ENCODE measurements at regions not wholly inside any gene's neighbourhood (a gene's known extent, or its start where the extent isn't known, plus 50 kb on each side); places are given as distances from the start of the nearest gene placed in this dataset.
"Not testable (repeated sequence)": the region's sequence is repeated elsewhere in the genome, so short reads cannot be mapped to it uniquely, and the experiment has no call there.

DNA sequence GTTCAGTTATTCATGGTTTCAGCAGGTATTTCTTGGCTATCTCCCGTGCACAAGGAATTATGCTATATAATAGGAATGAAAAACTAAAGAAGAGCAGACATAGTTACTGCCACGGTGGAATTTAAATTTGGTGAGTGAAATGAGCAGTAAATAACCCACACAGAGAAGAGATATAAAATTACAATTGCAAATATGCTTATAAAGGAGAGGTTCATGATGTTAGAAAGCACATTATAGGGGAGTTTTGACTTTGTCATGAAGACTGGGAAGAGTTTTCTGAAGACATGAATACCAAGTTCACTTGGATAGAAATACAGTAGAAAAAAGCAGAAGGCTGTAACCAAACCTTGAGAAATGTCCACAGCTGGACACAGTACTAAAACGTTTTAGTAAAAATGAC, 712.0 kb upstream of the AADAT start:
- DNase-seq (ENCODE audit: low spot score): no peak

DNA sequence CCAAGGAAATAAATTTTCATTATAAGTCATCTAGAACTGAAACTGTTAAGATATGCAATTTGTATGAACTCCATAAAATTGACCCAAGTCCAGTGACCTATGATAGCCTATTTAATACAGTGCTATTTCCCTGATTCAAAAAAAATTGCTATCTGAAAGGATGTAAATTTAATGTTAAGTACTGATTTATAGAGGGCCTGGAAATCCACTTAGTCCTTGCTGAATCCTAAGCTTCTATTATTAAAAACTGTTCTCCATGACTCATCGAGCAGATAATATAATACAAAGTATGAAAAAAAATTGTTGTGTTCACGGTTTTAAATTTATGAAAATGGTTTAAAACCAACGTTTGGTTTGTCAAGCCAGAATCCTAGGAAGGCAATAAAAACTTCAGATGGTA, 704.8 kb upstream of the AADAT start:
- no peak for DNase-seq (ENCODE audit: low spot score)

DNA sequence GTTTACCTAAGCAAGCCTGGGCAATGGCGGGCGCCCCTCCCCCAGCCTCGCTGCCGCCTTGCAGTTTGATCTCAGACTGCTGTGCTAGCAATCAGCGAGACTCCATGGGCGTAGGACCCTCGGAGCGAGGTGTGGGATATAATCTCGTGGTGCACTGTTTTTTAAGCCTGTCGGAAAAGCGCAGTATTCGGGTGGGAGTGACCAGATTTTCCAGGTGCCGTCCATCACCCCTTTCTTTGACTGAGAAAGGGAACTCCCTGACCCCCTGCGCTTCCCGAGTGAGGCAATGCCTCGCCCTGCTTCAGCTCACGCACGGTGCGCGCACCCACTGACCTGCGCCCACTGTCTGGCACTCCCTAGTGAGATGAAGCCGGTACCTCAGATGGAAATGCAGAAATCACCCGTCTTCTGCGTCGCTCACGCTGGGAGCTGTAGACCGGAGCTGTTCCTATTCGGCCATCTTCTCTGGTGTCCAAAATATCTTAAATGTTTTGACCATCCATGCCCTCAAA, 698.8 kb upstream of the AADAT start:
- not testable (repeated sequence) for DNase-seq (ENCODE audit: low spot score)

DNA sequence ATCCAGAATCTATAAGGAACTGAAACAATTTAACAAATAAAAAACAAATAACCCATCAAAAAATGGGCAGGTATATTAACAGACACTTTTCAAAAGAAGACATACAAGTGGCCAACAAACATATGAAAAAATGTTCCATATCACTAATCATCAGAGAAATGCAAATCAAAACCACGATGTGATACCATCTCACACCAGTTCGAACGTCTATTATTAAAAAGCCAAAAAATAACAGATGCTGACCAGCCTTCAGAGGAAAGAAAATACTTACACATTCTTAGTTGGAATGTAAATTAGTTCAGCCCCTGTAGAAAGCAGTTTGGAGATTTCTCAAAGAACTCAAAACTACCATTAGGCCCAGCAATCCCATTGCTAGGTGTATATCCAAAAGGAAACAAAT, 687.9 kb upstream of the AADAT start:
- no peak for DNase-seq (ENCODE audit: low spot score)

DNA sequence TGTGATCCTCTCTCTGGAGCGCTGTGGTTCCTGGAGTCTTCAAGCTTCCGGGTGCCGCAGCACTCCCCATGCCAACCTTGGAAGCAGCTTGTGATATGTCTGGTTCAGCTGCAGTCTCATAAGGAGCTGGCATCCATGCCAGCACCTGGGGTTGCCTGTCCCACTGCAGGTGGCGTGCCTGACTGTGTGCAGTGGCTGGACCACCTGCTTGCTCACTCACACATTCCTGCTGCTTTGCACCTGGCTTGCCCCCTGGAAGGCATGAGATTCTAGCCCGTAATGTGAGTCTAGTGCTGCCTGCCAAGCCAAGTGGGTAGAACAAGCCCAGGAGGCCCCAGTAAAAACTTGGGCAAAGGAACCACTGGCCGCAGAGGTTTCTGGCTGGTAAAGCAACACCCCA, 687.2 kb upstream of the AADAT start:
- DNase-seq (ENCODE audit: low spot score): no peak

DNA sequence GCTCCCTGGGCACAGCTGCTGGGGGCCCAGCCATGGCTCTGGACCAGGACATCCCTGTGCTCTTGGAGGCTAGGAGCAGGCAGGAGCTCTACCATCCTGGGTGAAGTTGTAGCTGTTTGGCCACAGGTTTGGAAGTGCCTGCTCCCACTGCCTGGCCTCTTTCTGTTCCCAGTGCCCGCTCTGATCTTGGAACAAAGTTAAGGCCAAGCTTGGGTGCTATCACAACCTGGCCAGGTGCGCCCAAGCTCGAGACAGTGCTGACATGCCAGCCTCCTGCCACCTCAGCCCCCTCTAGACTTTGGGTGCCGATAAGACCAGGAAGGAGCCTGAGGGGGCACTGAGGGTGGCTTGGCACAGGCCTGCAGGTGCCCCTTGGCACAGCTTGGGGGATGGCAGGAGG, 686.1 kb upstream of the AADAT start:
- no peak for DNase-seq (ENCODE audit: low spot score)

DNA sequence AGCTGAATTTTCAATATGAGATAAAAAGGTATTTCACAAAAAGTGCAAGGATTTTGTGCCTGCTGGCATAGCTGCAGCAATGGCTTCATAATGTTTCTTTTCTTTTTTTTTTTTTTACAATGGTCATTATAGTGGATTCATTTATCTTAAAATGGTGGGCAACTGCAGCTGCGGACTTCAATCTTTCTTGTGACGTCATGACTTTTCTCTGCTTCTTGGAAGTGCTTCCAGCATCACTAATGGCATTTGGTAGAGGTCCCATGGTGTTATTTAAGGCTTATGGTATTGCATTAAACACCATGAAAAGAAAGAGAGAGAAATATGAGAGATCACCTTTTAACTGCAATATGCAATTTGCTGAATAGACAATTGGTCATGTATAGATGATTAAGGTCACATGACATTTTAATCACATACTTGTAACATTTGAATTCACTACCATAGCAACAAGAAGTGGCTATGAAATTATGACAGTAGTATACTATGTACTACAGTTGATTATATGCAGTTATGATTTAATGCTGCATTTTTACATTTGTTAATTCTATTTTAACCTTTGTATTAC, 684.0 kb upstream of the AADAT start:
- DNase-seq (ENCODE audit: low spot score): no peak

DNA sequence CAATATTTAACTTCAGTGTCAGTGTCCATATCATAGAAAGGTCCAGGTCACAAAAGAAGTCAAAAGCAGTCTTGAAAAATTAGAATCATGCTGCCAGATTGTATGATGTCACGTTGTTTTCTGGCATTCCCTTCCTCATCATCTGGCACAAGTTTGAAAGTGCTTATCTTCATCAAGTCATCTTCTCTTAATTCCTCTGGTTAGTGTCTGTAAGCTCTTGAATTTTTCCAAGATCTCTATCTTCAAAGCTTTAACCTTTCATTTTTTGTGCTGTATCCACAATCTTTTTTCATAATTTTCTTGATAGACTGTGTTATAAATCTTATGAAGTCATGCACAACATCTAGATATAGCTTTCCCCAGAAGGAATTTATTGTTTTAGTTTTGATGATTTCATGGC, 682.7 kb upstream of the AADAT start:
- DNase-seq (ENCODE audit: low spot score): no peak

DNA sequence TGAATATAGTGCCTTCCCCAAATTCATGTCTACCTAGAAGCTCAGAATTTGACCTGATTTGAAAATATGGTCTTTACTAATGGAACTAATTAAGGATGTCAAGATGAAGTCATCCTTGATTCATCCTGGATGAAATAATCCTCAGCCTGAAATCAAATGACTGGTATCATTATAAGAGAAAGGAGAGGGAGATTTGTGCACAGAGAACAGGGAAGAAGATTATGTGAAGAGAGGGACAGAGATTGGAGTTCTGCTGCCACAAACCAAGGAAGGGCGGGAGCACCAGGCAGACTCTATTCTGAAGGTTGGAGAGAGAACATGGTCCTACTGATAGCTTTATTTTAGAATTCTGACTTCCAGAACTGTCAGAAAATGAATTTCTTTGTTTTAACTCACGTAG, 680.9 kb upstream of the AADAT start:
- DNase-seq (ENCODE audit: low spot score): no peak

DNA sequence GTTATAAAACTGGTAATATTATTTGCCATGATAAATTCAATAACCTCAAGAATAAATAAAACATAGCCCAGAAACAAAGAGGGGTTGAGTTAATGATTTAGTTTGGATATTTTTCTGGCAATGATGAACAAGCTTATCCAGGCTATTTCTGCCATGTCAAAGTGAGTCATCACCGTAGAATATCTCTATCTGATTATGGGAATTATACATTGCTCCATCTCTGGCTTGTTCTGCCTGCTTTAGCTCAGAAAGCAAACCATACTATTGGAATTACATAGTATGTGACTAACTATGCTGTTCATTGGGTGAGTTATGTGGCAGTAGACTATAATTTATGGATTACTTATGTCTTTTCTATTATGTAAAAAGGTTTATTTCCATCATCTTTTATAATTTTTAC, 680.1 kb upstream of the AADAT start:
- DNase-seq (ENCODE audit: low spot score): no peak

DNA sequence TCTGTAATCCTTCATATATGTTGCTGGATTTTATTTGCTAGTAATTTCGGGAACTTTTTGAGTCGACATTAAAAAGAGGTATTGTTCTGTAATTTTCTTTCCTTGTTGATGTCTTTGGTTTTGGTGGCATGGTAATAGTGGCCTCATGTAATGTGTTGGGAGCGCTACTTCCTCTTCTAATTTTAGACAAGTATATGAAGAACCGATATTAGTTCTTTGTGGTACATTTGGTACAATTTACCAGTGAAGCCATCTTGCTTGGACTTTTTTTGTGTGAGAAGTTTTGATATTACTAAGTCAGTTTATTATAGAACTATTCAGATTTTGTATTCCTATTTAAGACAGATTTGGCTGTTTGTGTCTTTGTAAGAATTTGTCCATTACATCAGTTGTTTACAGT, 669.2 kb upstream of the AADAT start:
- no peak for DNase-seq (ENCODE audit: low spot score)

DNA sequence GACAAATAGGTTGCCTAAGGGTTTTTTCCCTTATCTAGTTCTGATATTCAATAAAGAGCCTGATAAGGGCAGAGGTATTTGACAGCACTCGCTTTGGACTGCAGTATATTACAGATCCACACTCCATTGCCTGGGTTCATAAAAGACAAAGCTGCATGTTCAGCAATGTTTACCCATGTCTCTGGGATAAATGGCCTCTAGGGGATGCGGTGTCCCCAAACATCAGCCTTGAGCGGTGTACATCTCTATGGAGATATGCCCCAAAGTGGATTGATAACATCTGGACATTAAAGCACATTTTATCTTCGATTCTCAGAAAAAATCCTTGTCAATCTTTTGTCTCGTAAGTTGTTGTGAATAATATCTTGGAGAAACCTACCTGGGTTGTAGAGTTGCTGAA, 660.8 kb upstream of the AADAT start:
- DNase-seq (ENCODE audit: low spot score): no peak

DNA sequence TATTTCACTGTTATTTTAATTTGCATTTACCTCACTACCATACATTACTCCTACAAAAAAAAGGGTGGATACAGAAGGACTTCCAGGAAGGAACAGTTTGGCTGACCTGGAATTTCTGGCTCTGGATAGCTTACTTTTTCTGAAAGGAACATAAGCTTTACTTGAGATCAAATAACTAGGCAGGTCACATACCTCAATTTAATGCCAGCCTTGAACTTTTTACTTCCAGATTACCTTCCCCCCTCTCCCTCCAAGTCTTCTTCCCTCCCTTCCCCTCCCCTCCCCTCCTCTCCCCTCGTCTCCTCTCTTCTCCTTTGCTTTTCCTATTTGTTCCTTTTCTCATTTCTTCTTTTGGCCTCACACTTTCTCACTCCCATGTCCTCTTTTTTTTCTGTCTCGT, 659.2 kb upstream of the AADAT start:
- DNase-seq (ENCODE audit: low spot score): no peak

DNA sequence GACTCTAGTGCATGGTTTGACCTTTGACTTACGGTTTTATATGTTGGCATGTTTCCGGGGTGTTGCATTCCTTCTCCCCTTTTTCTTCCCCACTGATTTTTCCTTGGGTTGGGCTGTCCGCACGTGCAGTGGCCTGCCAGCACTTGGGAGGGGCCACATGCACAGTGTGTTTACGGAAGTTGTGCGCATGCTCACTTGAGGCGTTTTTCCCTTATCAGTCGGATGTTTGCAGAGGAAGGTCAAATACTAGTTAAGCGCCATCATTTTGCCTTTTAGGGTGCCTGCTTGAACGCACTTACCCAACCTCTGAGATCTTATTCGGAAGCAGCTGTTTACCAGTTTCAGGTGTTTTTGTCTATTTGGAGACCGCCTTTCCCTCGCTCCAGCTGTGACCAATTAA, 653.9 kb upstream of the AADAT start:
- no peak for DNase-seq (ENCODE audit: low spot score)

DNA sequence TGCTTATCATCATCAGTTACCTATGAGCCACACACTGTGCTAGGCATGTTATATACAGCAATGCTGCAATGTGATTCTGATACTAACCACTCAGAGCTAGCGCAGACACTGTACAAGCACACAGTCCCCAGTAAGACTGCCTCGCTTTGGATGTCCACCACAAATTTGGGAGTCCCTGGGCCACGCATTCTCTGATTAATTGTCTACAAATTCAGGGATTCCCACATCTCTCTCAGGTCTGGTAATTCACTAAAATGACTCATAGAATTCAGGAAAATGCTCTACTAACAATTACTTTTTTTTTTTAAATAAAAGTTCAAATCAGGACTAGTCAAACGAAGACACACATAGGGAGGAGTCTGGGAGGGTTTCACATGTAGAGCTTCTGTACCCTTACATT, 652.1 kb upstream of the AADAT start:
- DNase-seq (ENCODE audit: low spot score): no peak

DNA sequence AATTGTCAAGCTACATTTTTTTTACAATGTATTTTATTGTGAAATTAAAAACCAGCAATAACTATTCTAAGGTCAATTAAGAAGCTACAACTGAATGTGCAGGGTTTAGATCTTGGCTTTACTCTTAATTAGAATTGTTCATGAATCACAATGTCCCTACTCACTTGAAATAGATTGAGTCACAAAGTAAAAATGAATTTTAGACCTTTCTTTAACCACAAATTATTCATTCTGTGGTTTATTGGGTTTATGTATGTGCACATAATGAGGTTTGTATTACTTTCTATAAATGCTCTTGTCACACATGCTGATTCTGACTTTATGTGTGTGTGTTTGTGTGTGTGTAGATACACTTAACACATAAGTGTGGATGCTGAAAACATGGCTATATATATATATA, 647.0 kb upstream of the AADAT start:
- no peak for DNase-seq (ENCODE audit: low spot score)

DNA sequence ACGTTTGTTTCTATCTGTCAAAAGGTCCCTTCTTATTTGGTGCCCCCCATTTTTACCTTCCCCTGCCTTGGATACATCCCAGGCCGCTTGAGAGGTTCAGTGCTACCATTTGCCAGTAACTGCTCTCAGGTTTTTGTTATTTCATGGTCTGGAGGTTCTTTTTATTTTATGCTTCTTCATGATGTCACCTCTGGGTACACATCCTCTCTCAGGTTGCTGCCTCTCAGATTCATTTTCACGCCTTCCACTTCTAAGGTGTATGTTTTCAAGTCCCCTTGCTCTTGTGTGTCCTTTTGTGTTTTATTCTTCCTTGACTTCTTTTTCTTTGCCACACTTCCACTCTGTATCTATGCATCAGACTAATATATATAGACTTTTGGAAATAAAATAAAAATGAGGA, 640.1 kb upstream of the AADAT start:
- DNase-seq (ENCODE audit: low spot score): no peak

DNA sequence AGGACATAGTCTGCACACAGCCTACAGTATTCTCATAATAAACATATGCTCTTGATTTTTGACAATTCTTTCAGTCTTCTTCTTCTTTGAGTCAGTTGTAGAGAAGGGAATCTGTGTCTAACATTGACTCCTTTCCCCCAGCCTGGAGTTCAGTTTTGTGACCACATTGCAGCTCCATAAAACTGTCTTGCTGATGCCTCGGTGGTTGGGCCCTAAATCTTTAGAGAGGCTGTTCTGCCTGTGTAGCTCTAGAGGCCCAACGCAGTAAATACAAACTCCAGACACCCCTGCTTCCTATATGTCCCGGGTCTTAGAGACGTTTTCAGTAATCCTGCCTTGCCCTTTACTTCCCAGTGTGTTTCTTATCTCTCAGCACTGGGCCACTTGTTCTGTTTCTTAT, 639.5 kb upstream of the AADAT start:
- no peak for DNase-seq (ENCODE audit: low spot score)

DNA sequence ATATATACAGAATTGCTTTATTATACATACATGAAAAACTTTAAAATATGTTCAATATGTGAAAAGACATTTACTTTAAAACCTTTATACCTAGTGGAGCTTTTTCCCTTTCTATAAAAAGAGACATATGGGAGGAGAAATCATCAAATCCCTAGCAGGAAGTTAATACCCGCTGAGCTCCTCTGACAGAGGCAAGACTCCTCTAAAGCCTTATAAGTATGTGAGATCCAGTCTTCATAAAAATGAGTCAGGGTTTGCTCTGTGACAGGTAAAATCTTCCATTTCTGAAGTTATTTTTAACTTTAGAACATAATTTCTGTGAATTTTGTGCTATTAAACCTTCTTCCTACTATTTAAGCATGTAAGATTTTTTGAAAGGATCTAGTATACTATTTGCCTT, 634.4 kb upstream of the AADAT start:
- DNase-seq (ENCODE audit: low spot score): no peak

DNA sequence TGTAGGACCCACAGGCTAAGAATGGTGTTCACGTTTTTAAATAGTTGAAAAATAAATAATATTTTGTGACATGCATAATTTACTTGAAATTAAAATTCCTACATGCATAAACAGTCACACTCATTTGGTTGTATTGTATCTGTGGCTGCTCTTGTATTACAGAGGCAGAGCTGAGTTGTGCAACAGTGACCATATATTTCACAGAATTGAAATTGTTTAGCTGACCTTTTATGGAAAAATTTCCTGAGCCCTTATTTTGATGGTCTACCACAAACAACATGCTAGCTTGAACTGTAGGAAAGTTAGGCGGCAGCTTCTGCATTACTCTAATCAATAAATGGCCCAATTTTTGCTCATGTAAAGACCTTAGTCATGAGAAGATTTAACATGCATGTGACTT, 633.4 kb upstream of the AADAT start:
- DNase-seq (ENCODE audit: low spot score): no peak

DNA sequence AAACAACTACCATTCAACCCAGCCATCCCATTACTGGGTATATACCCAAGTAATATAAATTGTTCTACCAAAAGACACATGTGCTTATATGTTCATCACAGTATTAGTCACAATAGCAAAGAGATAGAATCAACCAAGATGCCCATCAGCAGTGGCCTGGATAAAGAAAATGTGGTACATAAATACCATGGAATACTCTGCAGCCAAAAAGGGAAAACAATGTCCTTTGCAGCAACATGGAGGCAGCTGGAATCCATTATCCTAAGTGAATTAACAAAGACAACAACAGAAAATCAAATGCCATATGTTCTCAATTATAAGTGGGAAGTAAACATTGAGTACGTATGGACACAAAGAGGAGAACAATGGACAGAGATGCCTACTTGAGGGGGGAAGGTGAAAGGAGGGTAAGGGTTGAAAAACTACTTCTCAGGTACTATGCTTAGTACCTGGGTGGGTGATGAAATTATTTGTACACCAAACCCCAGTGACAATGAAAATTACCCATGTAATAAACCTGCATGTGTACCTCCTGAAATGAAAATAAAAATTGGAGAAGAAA, 632.1 kb upstream of the AADAT start:
- no peak for DNase-seq (ENCODE audit: low spot score)

DNA sequence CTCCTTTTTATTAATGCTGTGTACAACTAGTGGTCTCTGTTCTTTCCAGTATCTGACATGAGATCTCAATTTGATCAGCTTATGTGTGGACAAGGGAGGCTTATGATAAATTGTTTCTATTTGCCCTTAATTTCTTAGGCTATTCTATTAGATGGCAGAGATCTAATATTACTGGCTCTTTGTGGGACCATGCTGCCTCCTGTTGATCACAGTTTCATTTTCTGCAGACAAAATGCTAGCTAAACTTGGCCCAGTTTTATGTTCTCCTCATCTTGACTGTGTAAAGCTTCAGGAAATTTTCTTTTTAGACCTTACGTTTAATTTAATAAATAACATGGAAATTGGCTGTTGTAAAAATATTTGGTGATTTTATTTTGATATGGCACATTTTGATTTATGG, 627.1 kb upstream of the AADAT start:
- DNase-seq (ENCODE audit: low spot score): no peak

DNA sequence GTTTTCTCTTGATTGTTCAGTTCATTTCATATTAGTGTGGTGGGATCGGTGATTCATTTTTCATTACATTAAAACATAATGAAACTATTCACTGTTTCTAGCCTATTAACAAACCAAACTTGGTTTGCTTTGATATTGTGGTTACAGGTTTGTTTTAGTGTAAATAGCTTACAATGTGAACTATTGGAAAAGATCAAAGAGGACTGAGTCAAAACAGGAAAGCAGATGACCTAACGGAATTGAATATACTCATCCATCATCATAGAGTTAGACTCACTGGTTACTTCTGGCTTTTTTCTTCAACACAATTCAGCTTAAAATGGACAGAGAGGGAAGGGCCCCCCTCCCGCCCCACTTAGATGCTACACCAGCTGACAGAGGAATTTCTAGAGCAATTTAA, 616.2 kb upstream of the AADAT start:
- no peak for DNase-seq (ENCODE audit: low spot score)

DNA sequence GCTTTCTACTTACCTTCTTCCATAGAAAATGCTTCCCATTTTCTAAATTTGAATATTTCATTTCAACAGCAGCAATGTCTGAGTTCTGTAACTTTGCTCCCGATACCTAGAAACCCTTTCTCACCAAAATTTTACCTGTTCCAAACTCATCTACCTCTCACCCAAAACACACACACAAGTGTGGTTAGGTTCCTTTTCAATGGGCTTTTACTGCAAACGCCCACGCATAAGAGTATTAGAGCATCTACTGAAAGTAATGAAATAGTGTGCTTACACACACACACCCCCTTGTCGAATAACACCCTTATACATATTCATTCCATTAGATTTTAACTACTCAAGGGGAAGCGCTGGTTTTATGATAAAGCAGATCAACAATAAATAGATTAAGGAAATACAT, 610.3 kb upstream of the AADAT start:
- no peak for DNase-seq (ENCODE audit: low spot score)

DNA sequence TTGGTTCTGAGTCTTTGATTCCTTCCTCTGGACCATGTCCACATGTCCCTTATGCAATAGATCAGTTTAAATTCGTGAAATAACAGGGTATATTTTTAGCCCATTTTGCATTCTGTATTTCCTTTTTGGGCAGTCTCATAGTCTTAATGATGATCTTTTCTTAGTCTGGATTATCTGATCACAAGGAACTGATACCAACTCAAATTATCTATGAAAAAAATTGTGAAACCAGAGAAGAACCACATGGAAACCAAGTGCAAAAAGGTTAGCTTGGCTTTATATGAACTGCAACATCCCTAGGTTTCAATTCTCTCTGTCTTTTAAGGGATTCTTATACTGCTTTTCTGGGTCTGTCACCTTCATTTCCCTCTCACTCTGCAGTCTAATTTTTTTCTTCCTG, 608.6 kb upstream of the AADAT start:
- DNase-seq (ENCODE audit: low spot score): no peak

All from hepatic stellate cell (primary cell).